H54 (cell line): ENCODE measurements at regions not wholly inside any gene's neighbourhood (a gene's known extent, or its start where the extent isn't known, plus 50 kb on each side); places are given as distances from the start of the nearest gene placed in this dataset.
"Not testable (repeated sequence)": the region's sequence is repeated elsewhere in the genome, so short reads cannot be mapped to it uniquely, and the experiment has no call there.

Source experiments
- DNase-seq: peaks from one replicate; pipeline ENCODE4 v3.0.0; 2011; ENCODE audit warnings: low spot score, mixed read lengths; ENCODE audit not compliant: insufficient read length
- FAIRE-seq: peaks from 3 replicates; lab custom pipeline; 2011; peaks lifted over from hg19 to GRCh38; lab: Jason Lieb, UNC
- POLR2A ChIP-seq: IDR thresholded peaks from 2 replicates; pipeline ENCODE4 v1.6.1; 2011; ENCODE audit warnings: low read depth, mild to moderate bottlenecking, low read length

GRCh38 chr4:189613207-189613606 lies 327.5 kb upstream of the FRG1 start:
- DNase-seq (no peak), FAIRE-seq (no peak)
- no peak for TF ChIP-seq POLR2A

GRCh38 chr4:189615217-189615663 lies 325.4 kb upstream of the FRG1 start:
- no peak for TF ChIP-seq POLR2A
- FAIRE-seq (no peak), DNase-seq (no peak)

- FAIRE-seq, result not testable (repeated sequence)
These were observed 322.9 kb upstream of the FRG1 start for GRCh38 chr4:189617741-189618140.

GRCh38 chr4:189619441-189620250 lies 321.0 kb upstream of the FRG1 start:
- not testable (repeated sequence) for DNase-seq, FAIRE-seq

More at GRCh38 chr4:189617741-189618140, 322.9 kb upstream of the FRG1 start:
- not testable (repeated sequence) for DNase-seq

- DNase-seq, FAIRE-seq: not testable (repeated sequence)
These were observed 318.1 kb upstream of the FRG1 start for GRCh38 chr4:189622574-189622973.

GRCh38 chr4:189627041-189627440 lies 313.6 kb upstream of the FRG1 start:
- DNase-seq, FAIRE-seq: not testable (repeated sequence)

GRCh38 chr4:189629733-189630132 lies 310.9 kb upstream of the FRG1 start:
- not testable (repeated sequence) for DNase-seq, FAIRE-seq

GRCh38 chr4:189630913-189631567 lies 309.6 kb upstream of the FRG1 start:
- FAIRE-seq, DNase-seq: not testable (repeated sequence)

- DNase-seq, result not testable (repeated sequence)
These were observed 309.1 kb upstream of the FRG1 start for GRCh38 chr4:189631568-189631916.

GRCh38 chr4:189650436-189650835 lies 290.2 kb upstream of the FRG1 start:
- not testable (repeated sequence) for DNase-seq

More at GRCh38 chr4:189631568-189631916, 309.1 kb upstream of the FRG1 start:
- FAIRE-seq, result not testable (repeated sequence)

GRCh38 chr4:189653130-189653653 lies 287.5 kb upstream of the FRG1 start:
- not testable (repeated sequence) for DNase-seq

More at GRCh38 chr4:189650436-189650835, 290.2 kb upstream of the FRG1 start:
- not testable (repeated sequence) for FAIRE-seq

GRCh38 chr4:189653983-189654382 lies 286.7 kb upstream of the FRG1 start:
- not testable (repeated sequence) for FAIRE-seq, DNase-seq

More at GRCh38 chr4:189653130-189653653, 287.5 kb upstream of the FRG1 start:
- FAIRE-seq, result not testable (repeated sequence)

GRCh38 chr4:189654396-189654795 lies 286.3 kb upstream of the FRG1 start:
- not testable (repeated sequence) for DNase-seq, FAIRE-seq

GRCh38 chr4:189655817-189656216 lies 284.9 kb upstream of the FRG1 start:
- not testable (repeated sequence) for FAIRE-seq, DNase-seq

- no peak for DNase-seq
- no peak for TF ChIP-seq POLR2A
- no peak for FAIRE-seq
These were observed 284.0 kb upstream of the FRG1 start for GRCh38 chr4:189656641-189657040.

GRCh38 chr4:189658259-189658658 lies 282.4 kb upstream of the FRG1 start:
- DNase-seq, FAIRE-seq: not testable (repeated sequence)

GRCh38 chr4:189658831-189659230 lies 281.8 kb upstream of the FRG1 start:
- DNase-seq, FAIRE-seq: not testable (repeated sequence)
